K562 (cell line): ENCODE measurements at regions not wholly inside any gene's neighbourhood (a gene's known extent, or its start where the extent isn't known, plus 50 kb on each side); places are given as distances from the start of the nearest gene placed in this dataset.

Source experiments
- ATF1 ChIP-seq, 2 experiments: fragments of 450-650 bp in 1 of 2; IDR thresholded peaks; 2 replicates each; pipeline ENCODE4 v1.6.1; 2016; ENCODE audit warnings: missing compliant biosample characterization in 1 of 2, missing genetic modification characterization in 1 of 2
- CTCF ChIP-seq, 3 experiments: IDR thresholded peaks in 2 of 3; conservative IDR thresholded peaks in 1 of 3; 2 replicates each; pipeline ENCODE4 v1.5.1; 2011 to 2012; ENCODE audit warnings: low read length in 3 of 3, mild to moderate bottlenecking in 3 of 3, control low read depth in 2 of 3, improper control_type of control experiment in 1 of 3, inconsistent platforms in 1 of 3, low read depth in 1 of 3, mixed read lengths in 1 of 3, moderate library complexity in 1 of 3; ENCODE audit not compliant: insufficient read depth in 2 of 3
- KDM5B ChIP-seq: fragments of 200-600 bp; sonication (generic); IDR thresholded peaks from 2 replicates; pipeline ENCODE4 v1.6.1; 2012; ENCODE audit warnings: low read depth, mild to moderate bottlenecking, moderate library complexity, low read length, control low read depth, inconsistent platforms; ENCODE audit not compliant: insufficient replicate concordance
- MNT ChIP-seq, 2 experiments: fragments of 450-650 bp; conservative IDR thresholded peaks; 2 replicates each; pipeline ENCODE4 v1.6.1; 2017; ENCODE audit warnings: mild to moderate bottlenecking in 2 of 2, moderate library complexity in 2 of 2
- POLR2A ChIP-seq: fragments of 450-650 bp; conservative IDR thresholded peaks from 2 replicates; pipeline ENCODE4 v1.6.1; 2016
- PRPF4 ChIP-seq: fragments of 200-400 bp; formaldehyde crosslinking; IDR thresholded peaks from one replicate; pipeline ENCODE4 v1.6.1; 2017; ENCODE audit warnings: low read length, low read depth, mild to moderate bottlenecking; ENCODE audit not compliant: insufficient read depth, poor library complexity, severe bottlenecking
- REST ChIP-seq, 2 experiments: fragments of 450-650 bp; formaldehyde crosslinking in 1 of 2; IDR thresholded peaks; 2 replicates each; pipeline versions ENCODE4 v1.4.0 to v1.6.1; 2014 to 2020; ENCODE audit warnings: mild to moderate bottlenecking in 2 of 2, borderline replicate concordance in 1 of 2, low read depth in 1 of 2
- SP1 ChIP-seq: sonication (generic); formaldehyde crosslinking; IDR thresholded peaks from 2 replicates; pipeline ENCODE4 v1.8.1; 2022; ENCODE audit warnings: mild to moderate bottlenecking, missing genetic modification reagents
- STAT5B ChIP-seq: fragments of 250-450 bp; sonication (Bioruptor Pico); IDR thresholded peaks from 2 replicates; pipeline ENCODE4 v1.8.0; 2021; ENCODE audit warnings: mild to moderate bottlenecking, inconsistent platforms
- XRCC5 ChIP-seq: fragments of 200-400 bp; formaldehyde crosslinking; IDR thresholded peaks from 2 replicates; pipeline ENCODE4 v1.6.1; 2017; ENCODE audit warnings: low read depth, mild to moderate bottlenecking, low read length
- ZNF384 ChIP-seq: IDR thresholded peaks from 2 replicates; pipeline ENCODE4 v1.6.1; 2012; ENCODE audit warnings: low read depth, low read length, improper control_type of control experiment
- ZSCAN32 ChIP-seq: fragments of 450-650 bp; formaldehyde crosslinking; IDR thresholded peaks from 2 replicates; pipeline ENCODE4 v1.4.0; 2020; ENCODE audit warnings: mild to moderate bottlenecking, moderate library complexity

- TF ChIP-seq ZNF384 (no peak), XRCC5 (no peak), REST (IDR thresholded peaks at IDR 0.05; ENCODE audit: borderline replicate concordance) (no peak), REST (CRISPR knock-in tag; IDR thresholded peaks at IDR 0.05; ENCODE audit: low read depth) (no peak), ZSCAN32 (no peak), ATF1 (CRISPR knock-in tag; IDR thresholded peaks at IDR 0.05) (no peak), ATF1 (tag; IDR thresholded peaks at IDR 0.05) (no peak), MNT (conservative IDR thresholded peaks at IDR 0.05) (no peak), PRPF4 (no peak), KDM5B (no peak), CTCF (IDR thresholded peaks at IDR 0.05 in 2 of 3, conservative IDR thresholded peaks at IDR 0.05 in 1 of 3; ENCODE audit: insufficient read depth in 2 of 3, low read depth in 1 of 3, low read length in 3 of 3) (no peak), POLR2A (no peak), STAT5B (CRISPR knock-in tag) (no peak), SP1 (CRISPR knock-in tag) (no peak)
Measured at GRCh38 chr2:4107179-4107578, 403.8 kb downstream of the DCDC2C start.
